ENCODE measurements at regions not wholly inside any gene's neighbourhood (a gene's known extent, or its start where the extent isn't known, plus 50 kb on each side); places are given as distances from the start of the nearest gene placed in this dataset.

- H3K79me1 ChIP-seq (ENCODE audit: insufficient read depth, low read depth, low read length, poor library complexity, severe bottlenecking) = no peaks in the 10 kb centered on the region
- H3K14ac ChIP-seq (ENCODE audit: insufficient read depth, low read length) = no peak overlapping the region
- no peak overlapping the region for H2AK5ac ChIP-seq (ENCODE audit: insufficient read length, low read length)
- Mint-ChIP-seq H3K27me3 (ENCODE audit: low read depth) (no peaks in the 10 kb centered on the region; the same call in 1 of the 2 replicates), H3K4me3 (no peak overlapping the region), H3K36me3 (ENCODE audit: insufficient read depth in 1 of 3, low read depth in 3 of 3) (no peaks in the 10 kb centered on the region), H3K9me3 (no peaks in the 10 kb centered on the region; a peak in 1 of 5 replicates), H3K4me1 (peaks cover 9 to 10% of the 10 kb centered on the region in 2 experiments), H3K27ac (no peak overlapping the region)
- no peaks in the 10 kb centered on the region for H3K23me2 ChIP-seq (ENCODE audit: insufficient read length, low read depth, low read length, poor library complexity, severe bottlenecking)
- no peak overlapping the region for H4K8ac ChIP-seq (replicated peaks; ENCODE audit: insufficient read length, low read depth, low read length)
- H3T11ph ChIP-seq (ENCODE audit: low read length) = no peak overlapping the region
- no peak for TF ChIP-seq CTCF (conservative IDR thresholded peaks at IDR 0.05)
- H3K56ac ChIP-seq (ENCODE audit: insufficient read length, low read depth, low read length) = no peak overlapping the region
- H2BK120ac ChIP-seq (ENCODE audit: low read depth, low read length, poor library complexity, severe bottlenecking) = no peak overlapping the region
- H3K9ac ChIP-seq (ENCODE audit: extremely low read depth, insufficient read length, low read length) = no peak overlapping the region
- H2BK12ac ChIP-seq (ENCODE audit: insufficient read length, low read depth, low read length) = no peak overlapping the region
- H3K18ac ChIP-seq (ENCODE audit: insufficient read length, low read depth, low read length) = no peak overlapping the region
- no peaks in the 10 kb centered on the region for H4K20me1 ChIP-seq (ENCODE audit: control insufficient read depth, insufficient read depth, insufficient read length)
- H4K5ac ChIP-seq (ENCODE audit: insufficient read length, low read depth, low read length) = no peak overlapping the region
- no peak overlapping the region for H3K27ac ChIP-seq (ENCODE audit: insufficient read length, low read depth, low read length)
- H3K9me3 ChIP-seq (ENCODE audit: control insufficient read depth, low read depth, low read length) = no peaks in the 10 kb centered on the region
- no peak overlapping the region for H4K91ac ChIP-seq (ENCODE audit: insufficient read length, low read depth, low read length)
- H2BK20ac ChIP-seq (ENCODE audit: low read depth, low read length, poor library complexity, severe bottlenecking) = no peak overlapping the region
- 0 out of 2 replicates have a peak, but pooled peaks cover 2% of the 10 kb centered on the region for H3K4me1 ChIP-seq (ENCODE audit: insufficient read depth, low read length)
- H2BK5ac ChIP-seq (ENCODE audit: insufficient read length, low read length) = no peak overlapping the region
- no peak for DNase-seq
- no CpG with 5 or more reads among the region's 12 CpGs for WGBS (ENCODE audit: extremely low coverage, insufficient read length, low lambda C conversion rate)
- no peak overlapping the region for H2BK15ac ChIP-seq (ENCODE audit: low read depth, low read length)
- H3K79me2 ChIP-seq (ENCODE audit: insufficient read depth, low read length) = no peaks in the 10 kb centered on the region
- no peak overlapping the region for H3K4me2 ChIP-seq (ENCODE audit: insufficient read depth, insufficient read length, low read length)
- no peaks in the 10 kb centered on the region for H3K27me3 ChIP-seq (ENCODE audit: insufficient read depth, low read length)
- H2AFZ ChIP-seq (ENCODE audit: low read length) = no peak overlapping the region
- no peak overlapping the region for H3K23ac ChIP-seq (ENCODE audit: insufficient read length, low read depth, low read length)
- no peak overlapping the region for H3K4ac ChIP-seq (ENCODE audit: low read depth, low read length)
Observed at GRCh38 chr10:3858051-3858845, 73.2 kb upstream of the KLF6 start.
